Neural progenitor cell (in vitro differentiated cells): ENCODE measurements at regions not wholly inside any gene's neighbourhood (a gene's known extent, or its start where the extent isn't known, plus 50 kb on each side); places are given as distances from the start of the nearest gene placed in this dataset.
A peak's percentile ranks its signal among the peaks of the same experiment; 100 is the strongest.
"Not testable (repeated sequence)": the region's sequence is repeated elsewhere in the genome, so short reads cannot be mapped to it uniquely, and the experiment has no call there.

Experiments
- DNase-seq: peaks from one replicate; pipeline ENCODE4 v3.0.0-alpha.2; 2016; ENCODE audit warnings: low spot score
- H2AFZ ChIP-seq: fragments of 200-600 bp; sonication (generic); replicated peaks from 2 replicates; pipeline ENCODE4 v1.6.1; 2016; ENCODE audit warnings: antibody characterized with exemption
- H3F3A ChIP-seq: fragments of 200-600 bp; sonication (generic); 2 replicates; pipeline ENCODE4 v1.6.1; 2016; ENCODE audit warnings: antibody characterized with exemption, low read depth
- H3K27ac ChIP-seq: fragments of 200-600 bp; sonication (generic); 2 replicates; pipeline ENCODE4 v1.5.1; 2016; ENCODE audit warnings: mild to moderate bottlenecking
- H3K27me3 ChIP-seq: fragments of 200-600 bp; sonication (generic); 2 replicates; pipeline ENCODE4 v1.6.1; 2016; ENCODE audit warnings: mild to moderate bottlenecking, moderate library complexity
- H3K36me3 ChIP-seq: fragments of 200-600 bp; sonication (generic); 2 replicates; pipeline ENCODE4 v1.5.1; 2016
- H3K4me1 ChIP-seq: fragments of 200-600 bp; sonication (generic); 2 replicates; pipeline ENCODE4 v1.6.1; 2016; ENCODE audit warnings: mixed run types
- H3K4me2 ChIP-seq: fragments of 200-600 bp; sonication (generic); 2 replicates; pipeline ENCODE4 v1.6.1; 2016
- H3K4me3 ChIP-seq: fragments of 200-600 bp; sonication (generic); 2 replicates; pipeline ENCODE4 v1.5.1; 2016
- H3K79me2 ChIP-seq: fragments of 200-600 bp; sonication (generic); 2 replicates; pipeline ENCODE4 v1.6.1; 2016; ENCODE audit warnings: low read depth
- H3K9ac ChIP-seq: fragments of 200-600 bp; sonication (generic); 2 replicates; pipeline ENCODE4 v1.6.1; 2016
- H3K9me3 ChIP-seq: fragments of 200-600 bp; sonication (generic); 2 replicates; pipeline ENCODE4 v1.5.1; 2016; ENCODE audit warnings: low read depth
- H4K20me1 ChIP-seq: fragments of 200-600 bp; sonication (generic); 2 replicates; pipeline ENCODE4 v1.6.1; 2016; ENCODE audit warnings: low read depth
- H3K27ac Mint-ChIP-seq: 3 replicates; pipeline ENCODE4 v1.8.0; 2021; ENCODE audit warnings: mixed read lengths
- H3K27me3 Mint-ChIP-seq: 2 replicates; pipeline ENCODE4 v1.8.0; 2022; ENCODE audit warnings: low read depth, mild to moderate bottlenecking, inconsistent platforms, moderate library complexity, mixed read lengths; ENCODE audit not compliant: insufficient read depth
- H3K36me3 Mint-ChIP-seq: 3 replicates; pipeline ENCODE4 v1.8.0; 2021; ENCODE audit warnings: mixed read lengths
- H3K4me1 Mint-ChIP-seq: 3 replicates; pipeline ENCODE4 v1.8.0; 2021; ENCODE audit warnings: mixed read lengths
- H3K4me3 Mint-ChIP-seq: 3 replicates; pipeline ENCODE4 v1.8.0; 2021; ENCODE audit warnings: mild to moderate bottlenecking, moderate library complexity, mixed read lengths
- H3K9me3 Mint-ChIP-seq: 3 replicates; pipeline ENCODE4 v1.8.0; 2020; ENCODE audit warnings: mixed read lengths
- EZH2 ChIP-seq: fragments of 200-600 bp; sonication (generic); IDR thresholded peaks from 2 replicates; pipeline ENCODE4 v1.6.1; 2017; ENCODE audit warnings: antibody characterized with exemption, mild to moderate bottlenecking, moderate library complexity
- EZH2phosphoT487 ChIP-seq: fragments of 200-600 bp; sonication (generic); IDR thresholded peaks from 2 replicates; pipeline ENCODE4 v1.6.1; 2017; ENCODE audit warnings: antibody characterized with exemption
- TF ChIP-seq, protein P1 (sequence below): fragments of 200-600 bp; sonication (generic); IDR thresholded peaks from 2 replicates; pipeline ENCODE4 v1.5.1; 2017; ENCODE audit warnings: antibody characterized with exemption, mild to moderate bottlenecking

DNA sequence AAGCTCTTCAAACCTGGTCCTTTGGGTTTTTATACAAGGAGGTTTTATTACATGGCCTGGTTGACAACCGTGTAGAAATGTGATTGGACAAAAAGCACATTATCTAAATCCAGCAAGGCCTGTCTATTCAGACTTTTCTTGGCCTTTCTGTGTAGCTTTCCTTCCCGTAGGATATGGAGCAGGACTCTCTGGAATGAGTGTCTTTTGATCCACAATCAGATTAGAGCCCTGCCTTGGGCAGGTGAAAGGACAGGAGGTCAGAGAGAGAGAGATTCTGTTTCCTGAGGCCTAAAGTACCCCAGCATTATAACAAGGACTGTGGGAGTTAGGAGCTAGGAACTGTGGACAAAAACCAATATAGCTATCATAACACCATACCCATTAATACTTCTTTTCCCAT, 375.5 kb upstream of the RGS6 start:
- Histone ChIP-seq H3K36me3 (no peaks in the 10 kb centered on the region), H3K27me3 (no peaks in the 10 kb centered on the region), H3K27ac (no peak overlapping the region), H4K20me1 (no peaks in the 10 kb centered on the region), H3K4me3 (no peak overlapping the region), H2AFZ (no peak overlapping the region), H3K9me3 (no peaks in the 10 kb centered on the region), H3K9ac (no peak overlapping the region), H3K4me1 (no peaks in the 10 kb centered on the region), H3K4me2 (no peak overlapping the region), H3K79me2 (no peaks in the 10 kb centered on the region), H3F3A (peaks cover 4% of the 10 kb centered on the region)
- Mint-ChIP-seq H3K36me3 (no peaks in the 10 kb centered on the region), H3K27ac (no peak overlapping the region), H3K27me3 (no peaks in the 10 kb centered on the region), H3K4me1 (peaks cover 3% of the 10 kb centered on the region), H3K9me3 (no peaks in the 10 kb centered on the region), H3K4me3 (no peak overlapping the region)
- no peak for TF ChIP-seq EZH2phosphoT487
- no peak for TF ChIP-seq EZH2
- TF ChIP-seq, protein P1, sequence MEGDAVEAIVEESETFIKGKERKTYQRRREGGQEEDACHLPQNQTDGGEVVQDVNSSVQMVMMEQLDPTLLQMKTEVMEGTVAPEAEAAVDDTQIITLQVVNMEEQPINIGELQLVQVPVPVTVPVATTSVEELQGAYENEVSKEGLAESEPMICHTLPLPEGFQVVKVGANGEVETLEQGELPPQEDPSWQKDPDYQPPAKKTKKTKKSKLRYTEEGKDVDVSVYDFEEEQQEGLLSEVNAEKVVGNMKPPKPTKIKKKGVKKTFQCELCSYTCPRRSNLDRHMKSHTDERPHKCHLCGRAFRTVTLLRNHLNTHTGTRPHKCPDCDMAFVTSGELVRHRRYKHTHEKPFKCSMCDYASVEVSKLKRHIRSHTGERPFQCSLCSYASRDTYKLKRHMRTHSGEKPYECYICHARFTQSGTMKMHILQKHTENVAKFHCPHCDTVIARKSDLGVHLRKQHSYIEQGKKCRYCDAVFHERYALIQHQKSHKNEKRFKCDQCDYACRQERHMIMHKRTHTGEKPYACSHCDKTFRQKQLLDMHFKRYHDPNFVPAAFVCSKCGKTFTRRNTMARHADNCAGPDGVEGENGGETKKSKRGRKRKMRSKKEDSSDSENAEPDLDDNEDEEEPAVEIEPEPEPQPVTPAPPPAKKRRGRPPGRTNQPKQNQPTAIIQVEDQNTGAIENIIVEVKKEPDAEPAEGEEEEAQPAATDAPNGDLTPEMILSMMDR = no peak
- no peak for DNase-seq

DNA sequence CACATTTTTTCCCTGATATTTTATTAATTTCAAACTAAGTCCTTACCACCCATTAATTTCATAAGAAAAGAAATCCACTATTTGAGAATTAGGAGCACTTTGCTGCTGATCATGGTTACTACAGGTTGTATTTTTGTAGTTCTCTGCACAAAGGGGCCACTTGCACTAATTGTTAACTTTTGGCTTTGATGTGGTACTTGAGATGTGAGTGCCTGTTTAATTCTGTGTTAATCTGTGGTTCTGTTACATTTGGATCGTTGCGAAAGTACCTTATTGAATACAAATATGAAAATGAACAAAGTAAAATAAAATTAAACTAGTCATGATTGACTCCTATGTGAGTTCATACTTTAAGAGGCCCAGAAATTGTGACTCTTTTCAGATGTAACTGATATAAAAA, 374.9 kb upstream of the RGS6 start:
- H4K20me1 ChIP-seq = no peaks in the 10 kb centered on the region
- Mint-ChIP-seq H3K36me3 (no peaks in the 10 kb centered on the region), H3K9me3 (no peaks in the 10 kb centered on the region), H3K4me1 (peaks cover 3% of the 10 kb centered on the region), H3K27me3 (no peaks in the 10 kb centered on the region), H3K27ac (no peak overlapping the region), H3K4me3 (no peak overlapping the region)
- H3K4me2 ChIP-seq = no peak overlapping the region
- H3K27me3 ChIP-seq = no peaks in the 10 kb centered on the region
- no peak overlapping the region for H3K27ac ChIP-seq
- H3K9me3 ChIP-seq = no peaks in the 10 kb centered on the region
- no peak overlapping the region for H2AFZ ChIP-seq
- no peaks in the 10 kb centered on the region for H3K79me2 ChIP-seq
- no peak for DNase-seq
- TF ChIP-seq EZH2 (no peak), EZH2phosphoT487 (no peak)
- H3F3A ChIP-seq = peaks cover 4% of the 10 kb centered on the region
- no peak overlapping the region for H3K9ac ChIP-seq
- no peaks in the 10 kb centered on the region for H3K36me3 ChIP-seq
- no peak overlapping the region for H3K4me3 ChIP-seq
- H3K4me1 ChIP-seq = no peaks in the 10 kb centered on the region

DNA sequence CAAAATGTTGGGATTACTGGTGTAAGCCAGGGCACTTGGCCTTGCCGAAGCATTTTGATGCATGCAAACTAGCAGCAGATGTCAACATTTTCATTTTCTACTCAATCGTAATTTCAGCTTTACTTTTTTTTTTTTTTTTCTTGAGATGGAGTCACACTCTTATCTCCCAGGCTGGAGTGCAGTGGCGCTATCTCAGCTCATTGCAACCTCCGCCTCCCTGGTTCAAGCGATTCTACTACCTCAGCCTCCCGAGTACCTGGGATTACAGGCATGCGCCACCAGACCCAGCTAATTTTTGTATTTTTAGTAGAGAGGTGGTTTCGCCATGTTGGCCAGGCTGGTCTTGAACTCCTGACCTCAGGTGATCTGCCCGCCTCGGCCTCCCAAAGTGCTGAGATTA, 373.3 kb upstream of the RGS6 start:
- not testable (repeated sequence) for H3K9me3 Mint-ChIP-seq

DNA sequence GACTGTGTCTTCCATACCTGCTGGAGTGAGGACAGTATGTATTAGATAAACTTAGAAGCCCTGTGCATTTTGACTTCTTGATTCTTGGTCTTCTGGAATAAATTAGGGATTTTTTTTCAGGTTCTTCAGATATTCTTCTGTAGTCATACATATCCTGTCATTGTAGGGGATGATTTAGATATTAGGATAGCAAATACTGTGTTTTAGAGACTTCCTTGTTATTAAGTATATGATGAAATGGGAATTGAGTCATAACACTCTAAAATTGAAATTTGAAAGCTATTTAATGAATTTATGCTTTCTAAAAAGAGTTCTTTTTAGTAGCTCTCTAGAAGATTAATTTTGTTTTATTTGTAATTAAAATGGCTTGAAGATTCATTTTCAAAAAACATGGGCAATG, 371.5 kb upstream of the RGS6 start:
- Histone ChIP-seq H3K27me3 (no peaks in the 10 kb centered on the region), H3K4me3 (no peak overlapping the region), H3K36me3 (no peaks in the 10 kb centered on the region), H3K79me2 (no peaks in the 10 kb centered on the region), H3K9ac (no peak overlapping the region), H4K20me1 (no peaks in the 10 kb centered on the region), H3K27ac (no peak overlapping the region), H3F3A (peaks cover 4% of the 10 kb centered on the region), H3K4me2 (no peak overlapping the region), H3K9me3 (no peaks in the 10 kb centered on the region), H3K4me1 (peaks cover 10% of the 10 kb centered on the region), H2AFZ (no peak overlapping the region)
- no peak for DNase-seq
- TF ChIP-seq EZH2 = no peak
- Mint-ChIP-seq H3K36me3 (no peaks in the 10 kb centered on the region), H3K4me3 (no peak overlapping the region), H3K27me3 (no peaks in the 10 kb centered on the region), H3K9me3 (no peaks in the 10 kb centered on the region), H3K4me1 (no peaks in the 10 kb centered on the region), H3K27ac (no peak overlapping the region)

More for the DNA sequence above, 373.3 kb upstream of the RGS6 start:
- not testable (repeated sequence) for H3F3A ChIP-seq, H3K4me3 ChIP-seq, H3K27me3 Mint-ChIP-seq, H2AFZ ChIP-seq, H3K27ac ChIP-seq, H3K4me3 Mint-ChIP-seq, H3K4me1 ChIP-seq, H3K4me1 Mint-ChIP-seq, H3K27me3 ChIP-seq, H3K79me2 ChIP-seq, H3K36me3 Mint-ChIP-seq, H3K36me3 ChIP-seq, H4K20me1 ChIP-seq, H3K9ac ChIP-seq, H3K9me3 ChIP-seq, DNase-seq, H3K27ac Mint-ChIP-seq, H3K4me2 ChIP-seq

DNA sequence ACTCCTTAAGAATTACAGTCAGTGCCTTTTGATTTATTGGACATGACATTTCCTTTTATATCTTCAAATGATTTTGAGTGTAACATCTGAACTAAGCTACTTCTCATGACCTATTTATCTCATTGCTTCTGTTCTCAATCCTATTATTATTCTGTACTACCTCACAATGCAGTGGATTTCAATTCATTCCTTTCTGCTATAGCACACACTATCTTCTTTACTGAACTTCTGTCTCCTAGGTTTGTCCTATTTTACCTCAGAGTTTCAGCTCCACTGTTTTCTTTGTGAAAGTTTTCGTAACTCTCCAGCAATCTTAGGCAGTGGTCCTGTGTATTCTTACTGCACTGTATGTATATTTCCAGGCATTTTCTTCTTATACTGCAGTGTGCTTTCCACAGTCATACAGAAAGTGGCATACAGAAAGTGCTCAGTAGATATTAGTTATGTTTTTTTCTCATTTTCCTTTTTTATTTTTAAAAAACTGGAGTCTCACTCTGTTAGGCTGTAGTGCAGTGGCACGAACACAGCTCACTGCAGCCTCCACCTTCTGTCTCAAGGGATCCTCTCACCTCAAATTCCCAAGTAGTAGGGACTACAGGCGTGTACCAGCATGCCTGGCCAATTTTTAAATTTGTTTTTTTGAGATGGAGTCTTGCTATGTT, 368.6 kb upstream of the RGS6 start:
- Mint-ChIP-seq H3K4me3 (no peak overlapping the region), H3K36me3 (no peaks in the 10 kb centered on the region), H3K27me3 (no peaks in the 10 kb centered on the region), H3K4me1 (no peaks in the 10 kb centered on the region), H3K9me3 (no peaks in the 10 kb centered on the region), H3K27ac (no peak overlapping the region)
- no peaks in the 10 kb centered on the region for H4K20me1 ChIP-seq
- H3K4me2 ChIP-seq = no peak overlapping the region
- no peaks in the 10 kb centered on the region for H3K36me3 ChIP-seq
- TF ChIP-seq EZH2 = no peak
- no peak for TF ChIP-seq EZH2phosphoT487
- TF ChIP-seq, protein P1 = no peak
- H3K27ac ChIP-seq = peak overlapping the region; percentile 5
- H2AFZ ChIP-seq = no peak overlapping the region
- H3K27me3 ChIP-seq = no peaks in the 10 kb centered on the region
- no peak for DNase-seq
- no peak overlapping the region for H3K4me3 ChIP-seq
- H3K9me3 ChIP-seq = no peaks in the 10 kb centered on the region
- no peaks in the 10 kb centered on the region for H3F3A ChIP-seq
- H3K9ac ChIP-seq = no peak overlapping the region
- peaks cover 10% of the 10 kb centered on the region for H3K4me1 ChIP-seq
- H3K79me2 ChIP-seq = no peaks in the 10 kb centered on the region
